HEK293 (cell line): ENCODE measurements at regions not wholly inside any gene's neighbourhood (a gene's known extent, or its start where the extent isn't known, plus 50 kb on each side); places are given as distances from the start of the nearest gene placed in this dataset.

Experiments used
- CTCF ChIA-PET: fragments of 350-600 bp; formaldehyde crosslinking; extraction: SDS; loops from one replicate; lab custom pipeline; 2021; ENCODE audit warnings: antibody characterized with exemption; lab: Yijun Ruan, JAX
- POLR2A ChIA-PET: fragments of 300-600 bp; formaldehyde crosslinking; extraction: SDS; loops from one replicate; lab custom pipeline; 2020; ENCODE audit warnings: antibody characterized with exemption, inconsistent platforms; lab: Yijun Ruan, JAX
- H3K27ac ChIP-seq: fragments of 200-500 bp; sonication (Bioruptor generic); 2 replicates; pipeline ENCODE4 v1.5.1; 2014; ENCODE audit warnings: low read depth, low read length, control low read depth, inconsistent platforms; ENCODE audit errors: extremely low read depth
- H3K36me3 ChIP-seq, 2 experiments: fragments of 200-500 bp in 1 of 2; sonication (Bioruptor generic) in 1 of 2; 1 replicate in 1 of 2; 2 replicates in 1 of 2; pipeline ENCODE4 v1.5.1; 2014 to 2017; ENCODE audit warnings: inconsistent platforms in 2 of 2, low read length in 2 of 2; ENCODE audit not compliant: control insufficient read depth in 2 of 2, insufficient read depth in 1 of 2
- H3K4me1 ChIP-seq: fragments of 200-500 bp; sonication (Bioruptor generic); 2 replicates; pipeline ENCODE4 v1.5.1; 2014; ENCODE audit warnings: mild to moderate bottlenecking, low read length, inconsistent platforms; ENCODE audit not compliant: control insufficient read depth, insufficient read depth
- H3K4me3 ChIP-seq: 2 replicates; pipeline ENCODE4 v1.5.1; 2011; ENCODE audit warnings: low read depth, mild to moderate bottlenecking, control low read depth, low read length, moderate library complexity
- H3K9me3 ChIP-seq: fragments of 200-500 bp; sonication (Bioruptor generic); 2 replicates; pipeline ENCODE4 v1.5.1; 2014; ENCODE audit warnings: low read depth, low read length, inconsistent platforms; ENCODE audit not compliant: control insufficient read depth, insufficient read depth
- KLF1 ChIP-seq: fragments of 450-650 bp; formaldehyde crosslinking; IDR thresholded peaks from 2 replicates; pipeline ENCODE4 v1.5.1; 2016; ENCODE audit warnings: missing biosample characterization, missing genetic modification characterization
- MEIS1 ChIP-seq: sonication (generic); formaldehyde crosslinking; IDR thresholded peaks from 2 replicates; pipeline ENCODE4 v1.8.1; 2022; ENCODE audit warnings: missing genetic modification reagents, mild to moderate bottlenecking, borderline replicate concordance
- SCRT1 ChIP-seq: fragments of 450-650 bp; formaldehyde crosslinking; IDR thresholded peaks from 2 replicates; pipeline ENCODE4 v1.5.1; 2016; ENCODE audit warnings: missing biosample characterization, missing genetic modification characterization, borderline replicate concordance
- SCRT2 ChIP-seq: fragments of 450-650 bp; formaldehyde crosslinking; IDR thresholded peaks from 2 replicates; pipeline ENCODE4 v1.5.1; 2016; ENCODE audit warnings: missing biosample characterization, missing genetic modification characterization
- YY2 ChIP-seq: fragments of 450-650 bp; formaldehyde crosslinking; IDR thresholded peaks from 2 replicates; pipeline ENCODE4 v1.5.1; 2016; ENCODE audit warnings: missing biosample characterization, missing genetic modification characterization
- ZBTB21 ChIP-seq: fragments of 450-650 bp; formaldehyde crosslinking; IDR thresholded peaks from 2 replicates; pipeline ENCODE4 v1.5.1; 2017; ENCODE audit warnings: missing biosample characterization, missing genetic modification characterization
- ZBTB8A ChIP-seq: fragments of 450-650 bp; formaldehyde crosslinking; IDR thresholded peaks from 2 replicates; pipeline ENCODE4 v1.5.1; 2016; ENCODE audit warnings: missing biosample characterization, missing genetic modification characterization
- ZFP69B ChIP-seq: fragments of 450-650 bp; formaldehyde crosslinking; IDR thresholded peaks from 2 replicates; pipeline ENCODE4 v1.5.1; 2016; ENCODE audit warnings: missing biosample characterization, missing genetic modification characterization
- ZIC2 ChIP-seq: fragments of 450-650 bp; formaldehyde crosslinking; IDR thresholded peaks from 2 replicates; pipeline ENCODE4 v1.5.1; 2016; ENCODE audit warnings: missing biosample characterization, missing genetic modification characterization
- ZNF121 ChIP-seq: fragments of 450-650 bp; formaldehyde crosslinking; IDR thresholded peaks from 2 replicates; pipeline ENCODE4 v1.5.1; 2016; ENCODE audit warnings: missing biosample characterization, missing genetic modification characterization
- ZNF140 ChIP-seq: fragments of 450-650 bp; formaldehyde crosslinking; IDR thresholded peaks from 2 replicates; pipeline ENCODE4 v1.5.1; 2016; ENCODE audit warnings: missing biosample characterization, missing genetic modification characterization
- ZNF174 ChIP-seq: fragments of 450-650 bp; formaldehyde crosslinking; IDR thresholded peaks from 2 replicates; pipeline ENCODE4 v1.5.0; 2017; ENCODE audit warnings: missing biosample characterization, mild to moderate bottlenecking, missing genetic modification characterization
- ZNF175 ChIP-seq: fragments of 450-650 bp; formaldehyde crosslinking; IDR thresholded peaks from 2 replicates; pipeline ENCODE4 v1.5.1; 2016; ENCODE audit warnings: missing biosample characterization, missing genetic modification characterization
- ZNF202 ChIP-seq: fragments of 450-650 bp; formaldehyde crosslinking; IDR thresholded peaks from 2 replicates; pipeline ENCODE4 v1.5.1; 2016; ENCODE audit warnings: missing biosample characterization, missing genetic modification characterization, borderline replicate concordance
- ZNF23 ChIP-seq: fragments of 450-650 bp; formaldehyde crosslinking; IDR thresholded peaks from 2 replicates; pipeline ENCODE4 v1.5.1; 2016; ENCODE audit warnings: missing biosample characterization, missing genetic modification characterization, borderline replicate concordance
- ZNF292 ChIP-seq: fragments of 450-650 bp; formaldehyde crosslinking; IDR thresholded peaks from 2 replicates; pipeline ENCODE4 v1.5.1; 2016; ENCODE audit warnings: low read depth, missing biosample characterization, missing genetic modification characterization, borderline replicate concordance
- ZNF426 ChIP-seq: fragments of 450-650 bp; formaldehyde crosslinking; IDR thresholded peaks from 2 replicates; pipeline ENCODE4 v1.5.1; 2017; ENCODE audit warnings: missing biosample characterization, missing genetic modification characterization, mild to moderate bottlenecking, inconsistent platforms, moderate library complexity
- ZNF521 ChIP-seq: fragments of 450-650 bp; formaldehyde crosslinking; IDR thresholded peaks from 2 replicates; pipeline ENCODE4 v1.5.1; 2017; ENCODE audit warnings: missing biosample characterization, mild to moderate bottlenecking, missing genetic modification characterization
- ZNF549 ChIP-seq: fragments of 450-650 bp; IDR thresholded peaks from 2 replicates; pipeline ENCODE4 v1.5.1; 2018; ENCODE audit warnings: missing biosample characterization, missing genetic modification characterization, mild to moderate bottlenecking, inconsistent platforms, moderate library complexity
- ZNF623 ChIP-seq: fragments of 450-650 bp; formaldehyde crosslinking; IDR thresholded peaks from 2 replicates; pipeline ENCODE4 v1.5.1; 2016; ENCODE audit warnings: missing biosample characterization, missing genetic modification characterization
- ZNF624 ChIP-seq: fragments of 450-650 bp; formaldehyde crosslinking; IDR thresholded peaks from 2 replicates; pipeline ENCODE4 v1.5.1; 2017; ENCODE audit warnings: missing biosample characterization, missing genetic modification characterization
- ZNF664 ChIP-seq: fragments of 450-650 bp; formaldehyde crosslinking; IDR thresholded peaks from 2 replicates; pipeline ENCODE4 v1.5.1; 2016; ENCODE audit warnings: missing biosample characterization, missing genetic modification characterization
- ZNF747 ChIP-seq: fragments of 450-650 bp; formaldehyde crosslinking; IDR thresholded peaks from 2 replicates; pipeline ENCODE4 v1.5.1; 2016; ENCODE audit warnings: missing biosample characterization, missing genetic modification characterization
- ZNF776 ChIP-seq: fragments of 450-650 bp; formaldehyde crosslinking; IDR thresholded peaks from 2 replicates; pipeline ENCODE4 v1.5.0; 2017; ENCODE audit warnings: missing biosample characterization, missing genetic modification characterization, borderline replicate concordance
- ZSCAN30 ChIP-seq: fragments of 450-650 bp; IDR thresholded peaks from 2 replicates; pipeline ENCODE4 v1.5.1; 2018; ENCODE audit warnings: missing biosample characterization, mild to moderate bottlenecking, missing genetic modification characterization, moderate library complexity
- TF ChIP-seq, protein P1 (sequence below): fragments of 450-650 bp; formaldehyde crosslinking; optimal IDR thresholded peaks from 2 replicates; pipeline ENCODE3; 2016; ENCODE audit warnings: missing biosample characterization, mild to moderate bottlenecking, missing genetic modification characterization
- TF ChIP-seq, protein P2 (sequence below): fragments of 450-650 bp; formaldehyde crosslinking; IDR thresholded peaks from 2 replicates; pipeline ENCODE4 v1.5.1; 2016; ENCODE audit warnings: missing biosample characterization, missing genetic modification characterization
- TF ChIP-seq, protein P3 (sequence below): fragments of 450-650 bp; formaldehyde crosslinking; IDR thresholded peaks from 2 replicates; pipeline ENCODE4 v1.5.1; 2017; ENCODE audit warnings: missing biosample characterization, mild to moderate bottlenecking, missing genetic modification characterization, moderate library complexity
- TF ChIP-seq, protein P4 (sequence below): fragments of 450-650 bp; formaldehyde crosslinking; IDR thresholded peaks from 2 replicates; pipeline ENCODE4 v1.5.1; 2016; ENCODE audit warnings: missing biosample characterization, missing genetic modification characterization, low read depth
- TF ChIP-seq, protein P5 (sequence below): fragments of 450-650 bp; formaldehyde crosslinking; IDR thresholded peaks from 2 replicates; pipeline ENCODE4 v1.5.1; 2016; ENCODE audit warnings: missing biosample characterization, missing genetic modification characterization

DNA sequence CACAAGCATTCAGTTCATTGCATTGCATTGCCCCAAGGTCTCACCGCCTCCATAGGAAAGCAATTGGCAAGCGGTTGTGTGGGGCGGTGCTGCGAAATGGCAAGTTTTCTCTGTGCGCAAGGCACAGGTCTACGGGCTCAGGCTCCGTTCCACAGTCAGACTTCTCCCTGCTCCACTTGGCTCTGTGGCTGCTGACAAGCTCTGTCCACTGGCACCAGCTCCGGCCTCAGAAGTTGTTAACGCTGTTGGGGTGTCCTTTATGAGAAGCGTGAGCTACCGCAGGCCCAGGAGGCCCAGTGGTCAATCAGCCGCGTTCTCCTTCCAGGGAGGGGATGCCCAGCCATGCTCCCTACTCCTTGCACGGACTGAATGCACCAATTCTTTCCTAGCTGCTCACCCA is 87.0 kb upstream of the GATA6 start:
- H3K36me3 ChIP-seq, result no peaks in the 10 kb centered on the region
- no peak overlapping the region for H3K27ac ChIP-seq
- H3K9me3 ChIP-seq, result no peaks in the 10 kb centered on the region
- ChIA-PET CTCF (no interaction called here), POLR2A (interaction anchor here (1.0 kb wide), 1 partner anchor 8 kb away, joined by 3 read pairs; no protein-coding TSS in a partner anchor)
- TF ChIP-seq ZNF174 (tag by site-specific recombination) (no peak), KLF1 (tag by site-specific recombination) (no peak), ZIC2 (tag by site-specific recombination) (no peak), ZNF175 (no peak), MEIS1 (CRISPR knock-in tag) (no peak), ZNF521 (tag by site-specific recombination) (no peak), ZNF121 (tag by site-specific recombination) (no peak), ZNF623 (tag by site-specific recombination) (no peak), ZBTB21 (tag by site-specific recombination) (no peak), ZFP69B (tag by site-specific recombination) (no peak), ZNF23 (no peak)
- TF ChIP-seq, protein P1, sequence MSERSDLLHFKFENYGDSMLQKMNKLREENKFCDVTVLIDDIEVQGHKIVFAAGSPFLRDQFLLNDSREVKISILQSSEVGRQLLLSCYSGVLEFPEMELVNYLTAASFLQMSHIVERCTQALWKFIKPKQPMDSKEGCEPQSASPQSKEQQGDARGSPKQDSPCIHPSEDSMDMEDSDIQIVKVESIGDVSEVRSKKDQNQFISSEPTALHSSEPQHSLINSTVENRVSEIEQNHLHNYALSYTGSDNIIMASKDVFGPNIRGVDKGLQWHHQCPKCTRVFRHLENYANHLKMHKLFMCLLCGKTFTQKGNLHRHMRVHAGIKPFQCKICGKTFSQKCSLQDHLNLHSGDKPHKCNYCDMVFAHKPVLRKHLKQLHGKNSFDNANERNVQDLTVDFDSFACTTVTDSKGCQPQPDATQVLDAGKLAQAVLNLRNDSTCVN, result no peak
- TF ChIP-seq, all 188 proteins: peak for 0
- Histone ChIP-seq H3K4me1 (peaks cover 7% of the 10 kb centered on the region; the same call in 1 of the 2 replicates), H3K4me3 (no peak overlapping the region)

DNA sequence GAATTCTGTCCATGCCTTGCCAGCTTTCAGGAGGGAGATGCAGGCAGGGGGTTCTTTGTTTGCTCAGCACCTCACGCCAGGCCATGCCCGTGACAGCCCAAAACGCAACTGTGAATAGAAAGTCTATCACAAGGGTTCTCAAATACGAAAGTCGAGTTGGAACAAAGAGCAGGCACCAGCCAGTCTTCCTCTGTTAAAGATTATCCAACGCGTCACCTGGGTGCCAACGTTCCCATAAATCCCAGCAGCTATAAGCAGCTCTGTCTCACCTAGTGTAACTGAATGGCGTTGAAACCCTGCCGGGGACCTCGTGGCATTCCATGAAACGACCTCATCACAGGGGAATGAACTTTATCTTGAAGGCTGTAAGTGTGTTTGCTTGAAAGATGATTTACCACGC is 84.8 kb upstream of the GATA6 start:
- Histone ChIP-seq H3K27ac (no peak overlapping the region), H3K36me3 (no peaks in the 10 kb centered on the region), H3K4me3 (no peak overlapping the region), H3K4me1 (peaks cover 12% of the 10 kb centered on the region; the same call in 1 of the 2 replicates), H3K9me3 (no peaks in the 10 kb centered on the region)
- POLR2A ChIA-PET, result interaction anchor here (1.3 kb wide), 1 partner anchor 10 kb away, joined by 5 read pairs; no protein-coding TSS in a partner anchor
- CTCF ChIA-PET, result interaction anchor here (1.0 to 2.0 kb wide), 2 partner anchors 87 to 90 kb away, joined by 3 to 8 read pairs; no protein-coding TSS in a partner anchor
- TF ChIP-seq ZNF747 (tag by site-specific recombination), result no peak
- TF ChIP-seq SCRT1 (tag by site-specific recombination), result no peak
- TF ChIP-seq SCRT2 (tag by site-specific recombination), result no peak
- no peak for TF ChIP-seq ZNF140 (tag by site-specific recombination)
- no peak for TF ChIP-seq ZNF776 (tag by site-specific recombination)
- no peak for TF ChIP-seq ZNF292 (tag by site-specific recombination)
- TF ChIP-seq ZNF549 (tag by site-specific recombination), result no peak
- no peak for TF ChIP-seq YY2 (tag by site-specific recombination)
- no peak for TF ChIP-seq ZSCAN30
- no peak for TF ChIP-seq ZNF624 (tag by site-specific recombination)
- no peak for TF ChIP-seq ZNF426 (tag by site-specific recombination)
- no peak for TF ChIP-seq KLF1 (tag by site-specific recombination)
- TF ChIP-seq, protein P2, sequence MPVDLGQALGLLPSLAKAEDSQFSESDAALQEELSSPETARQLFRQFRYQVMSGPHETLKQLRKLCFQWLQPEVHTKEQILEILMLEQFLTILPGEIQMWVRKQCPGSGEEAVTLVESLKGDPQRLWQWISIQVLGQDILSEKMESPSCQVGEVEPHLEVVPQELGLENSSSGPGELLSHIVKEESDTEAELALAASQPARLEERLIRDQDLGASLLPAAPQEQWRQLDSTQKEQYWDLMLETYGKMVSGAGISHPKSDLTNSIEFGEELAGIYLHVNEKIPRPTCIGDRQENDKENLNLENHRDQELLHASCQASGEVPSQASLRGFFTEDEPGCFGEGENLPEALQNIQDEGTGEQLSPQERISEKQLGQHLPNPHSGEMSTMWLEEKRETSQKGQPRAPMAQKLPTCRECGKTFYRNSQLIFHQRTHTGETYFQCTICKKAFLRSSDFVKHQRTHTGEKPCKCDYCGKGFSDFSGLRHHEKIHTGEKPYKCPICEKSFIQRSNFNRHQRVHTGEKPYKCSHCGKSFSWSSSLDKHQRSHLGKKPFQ, result no peak
- no peak for TF ChIP-seq ZBTB8A (tag by site-specific recombination)
- TF ChIP-seq, protein P3, sequence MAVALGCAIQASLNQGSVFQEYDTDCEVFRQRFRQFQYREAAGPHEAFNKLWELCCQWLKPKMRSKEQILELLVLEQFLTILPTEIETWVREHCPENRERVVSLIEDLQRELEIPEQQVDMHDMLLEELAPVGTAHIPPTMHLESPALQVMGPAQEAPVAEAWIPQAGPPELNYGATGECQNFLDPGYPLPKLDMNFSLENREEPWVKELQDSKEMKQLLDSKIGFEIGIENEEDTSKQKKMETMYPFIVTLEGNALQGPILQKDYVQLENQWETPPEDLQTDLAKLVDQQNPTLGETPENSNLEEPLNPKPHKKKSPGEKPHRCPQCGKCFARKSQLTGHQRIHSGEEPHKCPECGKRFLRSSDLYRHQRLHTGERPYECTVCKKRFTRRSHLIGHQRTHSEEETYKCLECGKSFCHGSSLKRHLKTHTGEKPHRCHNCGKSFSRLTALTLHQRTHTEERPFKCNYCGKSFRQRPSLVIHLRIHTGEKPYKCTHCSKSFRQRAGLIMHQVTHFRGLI (tag by site-specific recombination), result no peak
- TF ChIP-seq, protein P4, sequence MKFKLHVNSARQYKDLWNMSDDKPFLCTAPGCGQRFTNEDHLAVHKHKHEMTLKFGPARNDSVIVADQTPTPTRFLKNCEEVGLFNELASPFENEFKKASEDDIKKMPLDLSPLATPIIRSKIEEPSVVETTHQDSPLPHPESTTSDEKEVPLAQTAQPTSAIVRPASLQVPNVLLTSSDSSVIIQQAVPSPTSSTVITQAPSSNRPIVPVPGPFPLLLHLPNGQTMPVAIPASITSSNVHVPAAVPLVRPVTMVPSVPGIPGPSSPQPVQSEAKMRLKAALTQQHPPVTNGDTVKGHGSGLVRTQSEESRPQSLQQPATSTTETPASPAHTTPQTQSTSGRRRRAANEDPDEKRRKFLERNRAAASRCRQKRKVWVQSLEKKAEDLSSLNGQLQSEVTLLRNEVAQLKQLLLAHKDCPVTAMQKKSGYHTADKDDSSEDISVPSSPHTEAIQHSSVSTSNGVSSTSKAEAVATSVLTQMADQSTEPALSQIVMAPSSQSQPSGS, result no peak
- TF ChIP-seq ZNF664 (tag by site-specific recombination), result no peak
- no peak for TF ChIP-seq ZNF202
- TF ChIP-seq, protein P5, sequence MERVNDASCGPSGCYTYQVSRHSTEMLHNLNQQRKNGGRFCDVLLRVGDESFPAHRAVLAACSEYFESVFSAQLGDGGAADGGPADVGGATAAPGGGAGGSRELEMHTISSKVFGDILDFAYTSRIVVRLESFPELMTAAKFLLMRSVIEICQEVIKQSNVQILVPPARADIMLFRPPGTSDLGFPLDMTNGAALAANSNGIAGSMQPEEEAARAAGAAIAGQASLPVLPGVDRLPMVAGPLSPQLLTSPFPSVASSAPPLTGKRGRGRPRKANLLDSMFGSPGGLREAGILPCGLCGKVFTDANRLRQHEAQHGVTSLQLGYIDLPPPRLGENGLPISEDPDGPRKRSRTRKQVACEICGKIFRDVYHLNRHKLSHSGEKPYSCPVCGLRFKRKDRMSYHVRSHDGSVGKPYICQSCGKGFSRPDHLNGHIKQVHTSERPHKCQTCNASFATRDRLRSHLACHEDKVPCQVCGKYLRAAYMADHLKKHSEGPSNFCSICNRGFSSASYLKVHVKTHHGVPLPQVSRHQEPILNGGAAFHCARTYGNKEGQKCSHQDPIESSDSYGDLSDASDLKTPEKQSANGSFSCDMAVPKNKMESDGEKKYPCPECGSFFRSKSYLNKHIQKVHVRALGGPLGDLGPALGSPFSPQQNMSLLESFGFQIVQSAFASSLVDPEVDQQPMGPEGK (tag by site-specific recombination), result no peak
